ENCODE measurements at regions not wholly inside any gene's neighbourhood (a gene's known extent, or its start where the extent isn't known, plus 50 kb on each side); places are given as distances from the start of the nearest gene placed in this dataset.
"Not testable (repeated sequence)": the region's sequence is repeated elsewhere in the genome, so short reads cannot be mapped to it uniquely, and the experiment has no call there.

DNA sequence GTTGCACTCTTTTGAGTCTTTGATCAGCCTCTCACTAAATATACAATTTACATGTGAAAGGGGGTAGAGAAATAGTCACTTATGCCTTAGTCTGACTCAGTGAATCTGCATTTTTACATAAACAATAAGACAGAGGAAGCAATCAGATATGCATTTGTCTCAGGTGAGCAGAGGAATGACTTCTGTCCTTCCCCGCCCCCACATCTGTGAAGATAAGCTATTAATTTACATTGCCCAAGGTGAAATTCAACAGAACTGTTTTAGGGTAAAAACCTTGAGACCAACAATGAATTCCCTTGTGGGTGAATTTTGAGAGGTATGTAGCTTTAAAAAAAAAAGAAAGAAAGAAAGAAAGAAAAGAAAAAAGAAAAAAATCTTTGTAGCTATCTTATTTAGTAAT is 1302.9 kb upstream of the ACVR2A start:
- intact Hi-C loops (cut with DNase I) = no loop called here
- 89 to 96% methylated on average over 1 of the region's 1 CpG for WGBS, 2 donors
- Histone ChIP-seq H3K9me3 (no peaks in the 10 kb centered on the region), H3K36me3 (no peaks in the 10 kb centered on the region), H3K27ac (no peak overlapping the region), H3K27me3 (no peaks in the 10 kb centered on the region), H3K4me1 (no peaks in the 10 kb centered on the region), H3K4me3 (no peak overlapping the region)
- TF ChIP-seq POLR2AphosphoS5 (IDR thresholded peaks at IDR 0.05) (no peak), EP300 (IDR thresholded peaks at IDR 0.05) (no peak), POLR2A (IDR thresholded peaks at IDR 0.05) (no peak)
- TF ChIP-seq, protein P1, sequence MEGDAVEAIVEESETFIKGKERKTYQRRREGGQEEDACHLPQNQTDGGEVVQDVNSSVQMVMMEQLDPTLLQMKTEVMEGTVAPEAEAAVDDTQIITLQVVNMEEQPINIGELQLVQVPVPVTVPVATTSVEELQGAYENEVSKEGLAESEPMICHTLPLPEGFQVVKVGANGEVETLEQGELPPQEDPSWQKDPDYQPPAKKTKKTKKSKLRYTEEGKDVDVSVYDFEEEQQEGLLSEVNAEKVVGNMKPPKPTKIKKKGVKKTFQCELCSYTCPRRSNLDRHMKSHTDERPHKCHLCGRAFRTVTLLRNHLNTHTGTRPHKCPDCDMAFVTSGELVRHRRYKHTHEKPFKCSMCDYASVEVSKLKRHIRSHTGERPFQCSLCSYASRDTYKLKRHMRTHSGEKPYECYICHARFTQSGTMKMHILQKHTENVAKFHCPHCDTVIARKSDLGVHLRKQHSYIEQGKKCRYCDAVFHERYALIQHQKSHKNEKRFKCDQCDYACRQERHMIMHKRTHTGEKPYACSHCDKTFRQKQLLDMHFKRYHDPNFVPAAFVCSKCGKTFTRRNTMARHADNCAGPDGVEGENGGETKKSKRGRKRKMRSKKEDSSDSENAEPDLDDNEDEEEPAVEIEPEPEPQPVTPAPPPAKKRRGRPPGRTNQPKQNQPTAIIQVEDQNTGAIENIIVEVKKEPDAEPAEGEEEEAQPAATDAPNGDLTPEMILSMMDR (IDR thresholded peaks at IDR 0.05) = no peak
- no peak for DNase-seq

- no peak for DNase-seq
- WGBS, 2 donors = 58 to 80% methylated on average over 3 of the region's 3 CpGs
- Histone ChIP-seq H3K27ac (no peak overlapping the region), H3K4me1 (no peaks in the 10 kb centered on the region), H3K4me3 (no peak overlapping the region), H3K36me3 (no peaks in the 10 kb centered on the region), H3K9me3 (no peaks in the 10 kb centered on the region), H3K27me3 (no peaks in the 10 kb centered on the region)
- intact Hi-C loops (cut with DNase I) = no loop called here
- no peak for TF ChIP-seq EP300 (IDR thresholded peaks at IDR 0.05)
- TF ChIP-seq, protein P1 (IDR thresholded peaks at IDR 0.05) = no peak
- no peak for TF ChIP-seq POLR2AphosphoS5 (IDR thresholded peaks at IDR 0.05)
- no peak for TF ChIP-seq POLR2A (IDR thresholded peaks at IDR 0.05)
Measured at GRCh38 chr2:146540271-146540932, 1304.4 kb upstream of the ACVR2A start.

- H3K27me3 ChIP-seq; H3K9me3 ChIP-seq; H3K4me3 ChIP-seq; H3K4me1 ChIP-seq; intact Hi-C loops (cut with DNase I); H3K36me3 ChIP-seq; H3K27ac ChIP-seq; DNase-seq: not testable (repeated sequence)
- 82 to 92% methylated on average over 5 of the region's 5 CpGs for WGBS, 2 donors
Measured at GRCh38 chr2:146539739-146540138, 1305.1 kb upstream of the ACVR2A start.

- no peak for DNase-seq
- H3K4me1 ChIP-seq = no peaks in the 10 kb centered on the region
- no peaks in the 10 kb centered on the region for H3K27me3 ChIP-seq
- TF ChIP-seq POLR2A (IDR thresholded peaks at IDR 0.05) = no peak
- TF ChIP-seq, protein P1 (IDR thresholded peaks at IDR 0.05) = no peak
- no peak for TF ChIP-seq EP300 (IDR thresholded peaks at IDR 0.05)
- TF ChIP-seq POLR2AphosphoS5 (IDR thresholded peaks at IDR 0.05) = no peak
- intact Hi-C loops (cut with DNase I) = no loop called here
- H3K36me3 ChIP-seq = no peaks in the 10 kb centered on the region
- no peaks in the 10 kb centered on the region for H3K9me3 ChIP-seq
- H3K27ac ChIP-seq = no peak overlapping the region
- no peak overlapping the region for H3K4me3 ChIP-seq
- WGBS, 2 donors = 98 to 99% methylated on average over 2 of the region's 2 CpGs
Measured at GRCh38 chr2:146537477-146537876, 1307.4 kb upstream of the ACVR2A start.

DNA sequence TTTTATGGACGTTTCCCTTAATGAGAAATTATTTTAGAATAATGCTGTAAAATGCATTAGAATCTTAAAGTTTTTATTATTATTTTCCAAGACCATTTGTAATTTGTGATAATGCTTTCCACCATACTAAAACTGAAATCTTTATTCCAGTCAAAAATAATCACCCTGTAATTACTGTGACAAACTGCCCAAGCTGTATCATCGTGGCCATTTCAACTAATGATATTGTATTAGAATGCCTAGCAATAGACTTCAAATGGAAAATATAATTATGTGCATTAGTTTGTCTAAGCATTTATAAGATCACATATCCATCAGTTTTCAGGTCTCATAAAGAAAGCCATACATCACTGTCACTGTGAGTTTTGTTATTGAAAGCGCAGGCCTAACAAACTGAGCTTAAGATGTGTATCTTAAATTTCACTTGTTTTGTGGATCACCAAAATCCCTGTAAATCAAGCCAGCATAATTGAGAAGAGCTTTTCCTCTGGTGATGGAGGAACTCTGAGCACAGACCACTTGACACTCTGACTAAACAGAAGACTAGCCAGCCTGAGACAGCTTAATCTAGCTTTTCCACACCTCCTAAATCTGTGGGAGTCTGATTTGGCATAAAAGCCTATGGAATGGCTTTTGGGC is 1312.2 kb upstream of the ACVR2A start:
- Histone ChIP-seq H3K4me3 (no peak overlapping the region), H3K9me3 (no peaks in the 10 kb centered on the region), H3K27me3 (no peaks in the 10 kb centered on the region), H3K27ac (no peak overlapping the region), H3K4me1 (no peaks in the 10 kb centered on the region), H3K36me3 (no peaks in the 10 kb centered on the region)
- TF ChIP-seq, protein P1 (IDR thresholded peaks at IDR 0.05) = no peak
- TF ChIP-seq POLR2AphosphoS5 (IDR thresholded peaks at IDR 0.05) (no peak), EP300 (IDR thresholded peaks at IDR 0.05) (no peak), POLR2A (IDR thresholded peaks at IDR 0.05) (no peak)
- 75 to 88% methylated on average over 3 of the region's 3 CpGs for WGBS, 2 donors
- no peak for DNase-seq
- intact Hi-C loops (cut with DNase I) = no loop called here

All from sigmoid colon (tissue), 6 donors.